ENCODE measurements at regions not wholly inside any gene's neighbourhood (a gene's known extent, or its start where the extent isn't known, plus 50 kb on each side); places are given as distances from the start of the nearest gene placed in this dataset.

DNA sequence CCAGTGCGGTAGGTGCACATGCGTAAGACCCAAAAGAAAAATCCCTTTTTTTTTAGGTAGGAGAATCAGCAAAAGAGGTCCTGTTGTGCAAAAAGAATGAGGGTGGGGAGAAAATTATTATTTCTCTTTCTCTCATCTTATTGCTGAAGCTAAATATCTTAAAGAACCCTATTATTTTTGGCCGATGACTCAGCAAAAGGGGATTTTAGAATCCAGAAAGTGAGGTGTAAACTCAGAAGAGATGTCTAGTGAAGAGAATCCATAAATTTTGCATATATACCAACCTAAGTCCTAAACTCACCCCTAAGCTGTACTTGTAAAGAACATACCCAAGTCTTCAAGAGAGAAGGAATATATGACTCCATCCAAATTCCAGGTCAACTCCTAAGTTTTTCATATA lies 386.3 kb upstream of the ZNF717 start:
- TF ChIP-seq, protein P1, sequence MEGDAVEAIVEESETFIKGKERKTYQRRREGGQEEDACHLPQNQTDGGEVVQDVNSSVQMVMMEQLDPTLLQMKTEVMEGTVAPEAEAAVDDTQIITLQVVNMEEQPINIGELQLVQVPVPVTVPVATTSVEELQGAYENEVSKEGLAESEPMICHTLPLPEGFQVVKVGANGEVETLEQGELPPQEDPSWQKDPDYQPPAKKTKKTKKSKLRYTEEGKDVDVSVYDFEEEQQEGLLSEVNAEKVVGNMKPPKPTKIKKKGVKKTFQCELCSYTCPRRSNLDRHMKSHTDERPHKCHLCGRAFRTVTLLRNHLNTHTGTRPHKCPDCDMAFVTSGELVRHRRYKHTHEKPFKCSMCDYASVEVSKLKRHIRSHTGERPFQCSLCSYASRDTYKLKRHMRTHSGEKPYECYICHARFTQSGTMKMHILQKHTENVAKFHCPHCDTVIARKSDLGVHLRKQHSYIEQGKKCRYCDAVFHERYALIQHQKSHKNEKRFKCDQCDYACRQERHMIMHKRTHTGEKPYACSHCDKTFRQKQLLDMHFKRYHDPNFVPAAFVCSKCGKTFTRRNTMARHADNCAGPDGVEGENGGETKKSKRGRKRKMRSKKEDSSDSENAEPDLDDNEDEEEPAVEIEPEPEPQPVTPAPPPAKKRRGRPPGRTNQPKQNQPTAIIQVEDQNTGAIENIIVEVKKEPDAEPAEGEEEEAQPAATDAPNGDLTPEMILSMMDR (IDR thresholded peaks at IDR 0.05; ENCODE audit: borderline replicate concordance, extremely low read depth, low read length, poor library complexity, severe bottlenecking): no peak
- TF ChIP-seq EZH2 (IDR thresholded peaks at IDR 0.05; ENCODE audit: borderline replicate concordance, low read depth, low read length, severe bottlenecking): no peak

Measured in DND-41 (cell line).